GM23338 (cell line): ENCODE measurements at regions not wholly inside any gene's neighbourhood (a gene's known extent, or its start where the extent isn't known, plus 50 kb on each side); places are given as distances from the start of the nearest gene placed in this dataset.

Source experiments
- ATAC-seq: fragments of 200-7000 bp; cut with Tn5 transposase; 3 replicates; pipeline ENCODE4 v1.9.1; 2020
- DNase-seq: peaks from one replicate; pipeline ENCODE4 v3.0.0-alpha.2; 2015; ENCODE audit warnings: low spot score
- H2AFZ ChIP-seq: fragments of 200-600 bp; sonication (generic); 2 replicates; pipeline ENCODE4 v1.8.0; 2016; ENCODE audit warnings: antibody characterized with exemption, mild to moderate bottlenecking, moderate library complexity
- H3F3A ChIP-seq: fragments of 200-600 bp; sonication (generic); replicated peaks from 2 replicates; pipeline ENCODE4 v1.8.0; 2017; ENCODE audit warnings: antibody characterized with exemption, mixed run types, low read depth
- H3K27ac ChIP-seq: fragments of 200-600 bp; sonication (generic); 2 replicates; pipeline ENCODE4 v1.6.1; 2016; ENCODE audit warnings: low read depth
- H3K27me3 ChIP-seq: fragments of 200-600 bp; sonication (generic); 2 replicates; pipeline ENCODE4 v1.8.0; 2016; ENCODE audit warnings: mild to moderate bottlenecking, mixed run types, moderate library complexity; ENCODE audit not compliant: insufficient read depth
- H3K36me3 ChIP-seq: fragments of 200-600 bp; sonication (generic); 2 replicates; pipeline ENCODE4 v1.8.0; 2016; ENCODE audit warnings: mild to moderate bottlenecking; ENCODE audit not compliant: insufficient read depth
- H3K4me1 ChIP-seq: fragments of 200-600 bp; sonication (generic); 2 replicates; pipeline ENCODE4 v1.8.0; 2016; ENCODE audit warnings: mild to moderate bottlenecking, moderate library complexity; ENCODE audit not compliant: insufficient read depth
- H3K4me2 ChIP-seq: fragments of 200-600 bp; sonication (generic); 2 replicates; pipeline ENCODE4 v1.7.1; 2017; ENCODE audit warnings: mixed run types
- H3K4me3 ChIP-seq: fragments of 200-600 bp; sonication (generic); 2 replicates; pipeline ENCODE4 v1.6.1; 2016; ENCODE audit warnings: mixed run types
- H3K79me2 ChIP-seq: fragments of 200-600 bp; sonication (generic); replicated peaks from 2 replicates; pipeline ENCODE4 v1.8.0; 2017; ENCODE audit warnings: mild to moderate bottlenecking; ENCODE audit not compliant: insufficient read depth
- H3K9me2 ChIP-seq: fragments of 200-600 bp; sonication (generic); 2 replicates; pipeline ENCODE4 v1.8.0; 2017; ENCODE audit not compliant: insufficient read depth
- H4K20me1 ChIP-seq: fragments of 200-600 bp; sonication (generic); replicated peaks from 2 replicates; pipeline ENCODE4 v1.8.0; 2017; ENCODE audit warnings: mild to moderate bottlenecking; ENCODE audit not compliant: insufficient read depth
- H3K27ac Mint-ChIP-seq: 2 replicates; pipeline ENCODE4 v1.8.0; 2020; ENCODE audit warnings: inconsistent platforms, mild to moderate bottlenecking, moderate library complexity, mixed read lengths
- H3K27me3 Mint-ChIP-seq: 3 replicates; pipeline ENCODE4 v1.8.0; 2022; ENCODE audit warnings: low read depth, mild to moderate bottlenecking, moderate library complexity, mixed read lengths, inconsistent platforms; ENCODE audit not compliant: insufficient read depth, poor library complexity
- H3K36me3 Mint-ChIP-seq: 3 replicates; pipeline ENCODE4 v1.8.0; 2021; ENCODE audit warnings: low read depth, mild to moderate bottlenecking, inconsistent platforms, moderate library complexity, mixed read lengths
- H3K4me1 Mint-ChIP-seq: 3 replicates; pipeline ENCODE4 v1.8.0; 2020; ENCODE audit warnings: mild to moderate bottlenecking, inconsistent platforms, mixed read lengths
- H3K4me3 Mint-ChIP-seq: 3 replicates; pipeline ENCODE4 v1.8.0; 2021; ENCODE audit warnings: moderate library complexity, mild to moderate bottlenecking, inconsistent platforms, mixed read lengths
- H3K9me3 Mint-ChIP-seq: 3 replicates; pipeline ENCODE4 v1.8.0; 2020; ENCODE audit warnings: moderate library complexity, mild to moderate bottlenecking, inconsistent platforms, mixed read lengths
- CREB1 ChIP-seq: fragments of 250-450 bp; sonication (Bioruptor Pico); IDR thresholded peaks from 2 replicates; pipeline ENCODE4 v1.5.0; 2020; ENCODE audit warnings: low read depth, mild to moderate bottlenecking, moderate library complexity
- EZH2 ChIP-seq: fragments of 200-600 bp; sonication (generic); IDR thresholded peaks from one replicate; pipeline ENCODE4 v1.8.0; 2017; ENCODE audit warnings: antibody characterized with exemption, mild to moderate bottlenecking, low read depth; ENCODE audit not compliant: unreplicated experiment
- EZH2phosphoT487 ChIP-seq: fragments of 200-600 bp; sonication (generic); IDR thresholded peaks from one replicate; pipeline ENCODE4 v1.8.1; 2018; ENCODE audit warnings: antibody characterized with exemption; ENCODE audit not compliant: unreplicated experiment
- NANOG ChIP-seq: IDR thresholded peaks from 2 replicates; pipeline ENCODE4 v1.6.1; 2016; ENCODE audit warnings: antibody characterized with exemption, borderline replicate concordance
- POLR2AphosphoS5 ChIP-seq: IDR thresholded peaks from 2 replicates; pipeline ENCODE4 v1.6.1; 2016; ENCODE audit warnings: antibody characterized with exemption, low read depth
- REST ChIP-seq: IDR thresholded peaks from one replicate; pipeline ENCODE4 v1.6.1; 2018; ENCODE audit warnings: antibody characterized with exemption; ENCODE audit not compliant: unreplicated experiment
- STAT1 ChIP-seq: IDR thresholded peaks from one replicate; pipeline ENCODE4 v1.6.1; 2016; ENCODE audit warnings: antibody characterized with exemption; ENCODE audit not compliant: unreplicated experiment
- ZNF114 ChIP-seq: fragments of 250-450 bp; sonication (Bioruptor Pico); IDR thresholded peaks from 2 replicates; pipeline ENCODE4 v1.5.0; 2020; ENCODE audit warnings: mild to moderate bottlenecking, moderate library complexity
- ZNF331 ChIP-seq: fragments of 250-450 bp; sonication (Bioruptor Pico); IDR thresholded peaks from 2 replicates; pipeline ENCODE4 v1.5.0; 2020; ENCODE audit warnings: low read depth, mild to moderate bottlenecking, moderate library complexity
- TF ChIP-seq, protein P1 (sequence below): fragments of 250-450 bp; sonication (Bioruptor Pico); IDR thresholded peaks from 2 replicates; pipeline ENCODE4 v1.5.0; 2020; ENCODE audit warnings: mild to moderate bottlenecking, moderate library complexity
- TF ChIP-seq, protein P2 (sequence below): IDR thresholded peaks from 2 replicates; pipeline ENCODE4 v1.6.1; 2016; ENCODE audit warnings: antibody characterized with exemption

DNA sequence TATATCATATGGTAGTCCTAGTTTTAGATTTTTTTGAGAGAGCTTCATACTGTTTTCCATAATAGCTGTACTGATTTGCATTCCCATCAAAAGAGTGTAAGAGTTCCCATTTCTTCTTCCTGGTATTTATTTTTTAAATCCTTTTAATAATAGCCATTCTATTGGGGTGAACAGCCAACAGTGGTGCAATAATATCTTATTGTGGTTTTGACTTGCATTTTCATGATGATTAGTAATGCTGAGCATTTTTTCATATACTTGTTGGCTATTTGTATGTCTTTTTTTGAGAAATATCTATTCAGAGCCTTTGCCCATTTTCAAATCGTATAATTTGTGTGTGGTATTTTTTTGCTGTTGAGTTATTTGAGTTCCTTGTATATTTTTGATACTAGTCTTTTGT is 167.4 kb downstream of the FZD1 start (continued):
- TF ChIP-seq, protein P1, sequence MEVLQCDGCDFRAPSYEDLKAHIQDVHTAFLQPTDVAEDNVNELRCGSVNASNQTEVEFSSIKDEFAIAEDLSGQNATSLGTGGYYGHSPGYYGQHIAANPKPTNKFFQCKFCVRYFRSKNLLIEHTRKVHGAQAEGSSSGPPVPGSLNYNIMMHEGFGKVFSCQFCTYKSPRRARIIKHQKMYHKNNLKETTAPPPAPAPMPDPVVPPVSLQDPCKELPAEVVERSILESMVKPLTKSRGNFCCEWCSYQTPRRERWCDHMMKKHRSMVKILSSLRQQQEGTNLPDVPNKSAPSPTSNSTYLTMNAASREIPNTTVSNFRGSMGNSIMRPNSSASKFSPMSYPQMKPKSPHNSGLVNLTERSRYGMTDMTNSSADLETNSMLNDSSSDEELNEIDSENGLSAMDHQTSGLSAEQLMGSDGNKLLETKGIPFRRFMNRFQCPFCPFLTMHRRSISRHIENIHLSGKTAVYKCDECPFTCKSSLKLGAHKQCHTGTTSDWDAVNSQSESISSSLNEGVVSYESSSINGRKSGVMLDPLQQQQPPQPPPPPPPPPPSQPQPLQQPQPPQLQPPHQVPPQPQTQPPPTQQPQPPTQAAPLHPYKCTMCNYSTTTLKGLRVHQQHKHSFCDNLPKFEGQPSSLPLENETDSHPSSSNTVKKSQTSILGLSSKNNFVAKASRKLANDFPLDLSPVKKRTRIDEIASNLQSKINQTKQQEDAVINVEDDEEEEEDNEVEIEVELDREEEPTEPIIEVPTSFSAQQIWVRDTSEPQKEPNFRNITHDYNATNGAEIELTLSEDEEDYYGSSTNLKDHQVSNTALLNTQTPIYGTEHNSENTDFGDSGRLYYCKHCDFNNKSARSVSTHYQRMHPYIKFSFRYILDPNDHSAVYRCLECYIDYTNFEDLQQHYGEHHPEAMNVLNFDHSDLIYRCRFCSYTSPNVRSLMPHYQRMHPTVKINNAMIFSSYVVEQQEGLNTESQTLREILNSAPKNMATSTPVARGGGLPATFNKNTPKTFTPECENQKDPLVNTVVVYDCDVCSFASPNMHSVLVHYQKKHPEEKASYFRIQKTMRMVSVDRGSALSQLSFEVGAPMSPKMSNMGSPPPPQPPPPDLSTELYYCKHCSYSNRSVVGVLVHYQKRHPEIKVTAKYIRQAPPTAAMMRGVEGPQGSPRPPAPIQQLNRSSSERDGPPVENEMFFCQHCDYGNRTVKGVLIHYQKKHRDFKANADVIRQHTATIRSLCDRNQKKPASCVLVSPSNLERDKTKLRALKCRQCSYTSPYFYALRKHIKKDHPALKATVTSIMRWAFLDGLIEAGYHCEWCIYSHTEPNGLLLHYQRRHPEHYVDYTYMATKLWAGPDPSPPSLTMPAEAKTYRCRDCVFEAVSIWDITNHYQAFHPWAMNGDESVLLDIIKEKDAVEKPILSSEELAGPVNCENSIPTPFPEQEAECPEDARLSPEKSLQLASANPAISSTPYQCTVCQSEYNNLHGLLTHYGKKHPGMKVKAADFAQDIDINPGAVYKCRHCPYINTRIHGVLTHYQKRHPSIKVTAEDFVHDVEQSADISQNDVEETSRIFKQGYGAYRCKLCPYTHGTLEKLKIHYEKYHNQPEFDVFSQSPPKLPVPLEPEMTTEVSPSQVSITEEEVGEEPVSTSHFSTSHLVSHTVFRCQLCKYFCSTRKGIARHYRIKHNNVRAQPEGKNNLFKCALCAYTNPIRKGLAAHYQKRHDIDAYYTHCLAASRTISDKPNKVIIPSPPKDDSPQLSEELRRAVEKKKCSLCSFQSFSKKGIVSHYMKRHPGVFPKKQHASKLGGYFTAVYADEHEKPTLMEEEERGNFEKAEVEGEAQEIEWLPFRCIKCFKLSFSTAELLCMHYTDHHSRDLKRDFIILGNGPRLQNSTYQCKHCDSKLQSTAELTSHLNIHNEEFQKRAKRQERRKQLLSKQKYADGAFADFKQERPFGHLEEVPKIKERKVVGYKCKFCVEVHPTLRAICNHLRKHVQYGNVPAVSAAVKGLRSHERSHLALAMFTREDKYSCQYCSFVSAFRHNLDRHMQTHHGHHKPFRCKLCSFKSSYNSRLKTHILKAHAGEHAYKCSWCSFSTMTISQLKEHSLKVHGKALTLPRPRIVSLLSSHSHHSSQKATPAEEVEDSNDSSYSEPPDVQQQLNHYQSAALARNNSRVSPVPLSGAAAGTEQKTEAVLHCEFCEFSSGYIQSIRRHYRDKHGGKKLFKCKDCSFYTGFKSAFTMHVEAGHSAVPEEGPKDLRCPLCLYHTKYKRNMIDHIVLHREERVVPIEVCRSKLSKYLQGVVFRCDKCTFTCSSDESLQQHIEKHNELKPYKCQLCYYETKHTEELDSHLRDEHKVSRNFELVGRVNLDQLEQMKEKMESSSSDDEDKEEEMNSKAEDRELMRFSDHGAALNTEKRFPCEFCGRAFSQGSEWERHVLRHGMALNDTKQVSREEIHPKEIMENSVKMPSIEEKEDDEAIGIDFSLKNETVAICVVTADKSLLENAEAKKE (CRISPR knock-in tag): no peak
- TF ChIP-seq EZH2: no peak
- no peak for TF ChIP-seq REST

DNA sequence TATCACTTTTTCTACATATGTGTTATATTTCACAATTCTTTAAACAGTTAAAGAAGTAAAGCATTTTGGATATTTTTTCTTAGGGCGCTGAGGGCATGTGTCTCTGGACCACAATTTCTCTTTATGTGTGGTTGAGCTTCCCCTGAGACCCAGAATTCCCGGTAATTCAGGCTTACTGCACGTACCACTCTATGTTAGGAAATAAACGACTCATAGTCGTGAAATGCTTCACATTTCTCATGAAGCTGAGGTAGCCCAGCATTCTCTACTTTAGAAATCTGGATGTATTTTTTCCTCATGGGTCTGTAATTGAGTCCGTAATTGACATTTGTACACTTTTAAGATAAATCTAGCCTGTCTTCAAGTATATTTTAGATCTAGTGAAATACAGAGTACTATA is 170.6 kb downstream of the FZD1 start:
- Histone ChIP-seq H3K4me2 (no peak overlapping the region), H2AFZ (no peak overlapping the region), H3K36me3 (no peaks in the 10 kb centered on the region), H3K27ac (no peak overlapping the region), H3K79me2 (no peaks in the 10 kb centered on the region), H3K9me2 (peaks cover 4% of the 10 kb centered on the region; the same call in 1 of the 2 replicates), H4K20me1 (no peaks in the 10 kb centered on the region), H3K4me1 (no peaks in the 10 kb centered on the region), H3K27me3 (no peaks in the 10 kb centered on the region), H3K4me3 (no peak overlapping the region), H3F3A (no peaks in the 10 kb centered on the region)
- H3K36me3 Mint-ChIP-seq: peaks cover 4% of the 10 kb centered on the region
- peaks cover 4% of the 10 kb centered on the region for H3K27me3 Mint-ChIP-seq
- no peak overlapping the region for H3K4me3 Mint-ChIP-seq
- DNase-seq: no peak
- no peak for ATAC-seq
- peaks cover 5% of the 10 kb centered on the region for H3K4me1 Mint-ChIP-seq
- H3K9me3 Mint-ChIP-seq: peaks cover 9% of the 10 kb centered on the region
- H3K27ac Mint-ChIP-seq: no peak overlapping the region
- TF ChIP-seq, protein P2, sequence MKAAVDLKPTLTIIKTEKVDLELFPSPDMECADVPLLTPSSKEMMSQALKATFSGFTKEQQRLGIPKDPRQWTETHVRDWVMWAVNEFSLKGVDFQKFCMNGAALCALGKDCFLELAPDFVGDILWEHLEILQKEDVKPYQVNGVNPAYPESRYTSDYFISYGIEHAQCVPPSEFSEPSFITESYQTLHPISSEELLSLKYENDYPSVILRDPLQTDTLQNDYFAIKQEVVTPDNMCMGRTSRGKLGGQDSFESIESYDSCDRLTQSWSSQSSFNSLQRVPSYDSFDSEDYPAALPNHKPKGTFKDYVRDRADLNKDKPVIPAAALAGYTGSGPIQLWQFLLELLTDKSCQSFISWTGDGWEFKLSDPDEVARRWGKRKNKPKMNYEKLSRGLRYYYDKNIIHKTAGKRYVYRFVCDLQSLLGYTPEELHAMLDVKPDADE: no peak
- TF ChIP-seq NANOG (no peak), EZH2phosphoT487 (no peak), CREB1 (no peak), ZNF114 (CRISPR knock-in tag) (no peak), STAT1 (no peak), ZNF331 (no peak), REST (no peak), POLR2AphosphoS5 (no peak), EZH2 (no peak)
